Stimulated activated CD4-positive, alpha-beta T cell treated with anti-CD3 and anti-CD28 coated beads, TNF-alpha, amount 100 ng/mL, for 1 hour (primary cell): ENCODE measurements at regions not wholly inside any gene's neighbourhood (a gene's known extent, or its start where the extent isn't known, plus 50 kb on each side); places are given as distances from the start of the nearest gene placed in this dataset.

Experiments
- DNase-seq, 3 donors: peaks; one replicate each; pipeline ENCODE4 v3.0.0-alpha.2; 2020; ENCODE audit warnings: low read depth in 3 of 3, low spot score in 1 of 3

- no peak for DNase-seq
Observed at GRCh38 chr3:106256249-106256957, 387.6 kb upstream of the CBLB start.

- DNase-seq: no peak
Observed at GRCh38 chr3:106257172-106257571, 388.4 kb upstream of the CBLB start.

- DNase-seq: no peak
Observed at GRCh38 chr3:106261396-106261795, 392.6 kb upstream of the CBLB start.

GRCh38 chr3:106261915-106262683 is 393.3 kb upstream of the CBLB start:
- no peak for DNase-seq

GRCh38 chr3:106263011-106263410 is 394.2 kb upstream of the CBLB start:
- no peak for DNase-seq

GRCh38 chr3:106263546-106263945 is 394.7 kb upstream of the CBLB start:
- no peak for DNase-seq

GRCh38 chr3:106265704-106266103 is 396.9 kb upstream of the CBLB start:
- no peak for DNase-seq

GRCh38 chr3:106268696-106269095 is 399.9 kb upstream of the CBLB start:
- no peak for DNase-seq

GRCh38 chr3:106272302-106272701 is 403.5 kb upstream of the CBLB start:
- no peak for DNase-seq

- no peak for DNase-seq
Observed at GRCh38 chr3:106275592-106275991, 406.8 kb upstream of the CBLB start.

GRCh38 chr3:106276151-106276550 is 407.3 kb upstream of the CBLB start:
- no peak for DNase-seq

- no peak for DNase-seq
Observed at GRCh38 chr3:106276755-106277612, 408.2 kb upstream of the CBLB start.

GRCh38 chr3:106277731-106278130 is 408.9 kb upstream of the CBLB start:
- no peak for DNase-seq

- DNase-seq: no peak
Observed at GRCh38 chr3:106281221-106281620, 412.4 kb upstream of the CBLB start.

GRCh38 chr3:106282943-106283342 is 414.1 kb upstream of the CBLB start:
- DNase-seq: no peak

- DNase-seq: no peak
Observed at GRCh38 chr3:106288781-106289180, 420.0 kb upstream of the CBLB start.

- DNase-seq: no peak
Observed at GRCh38 chr3:106290304-106290997, 421.6 kb upstream of the CBLB start.

GRCh38 chr3:106293161-106293560 is 424.3 kb upstream of the CBLB start:
- DNase-seq: no peak

GRCh38 chr3:106294121-106294520 is 425.3 kb upstream of the CBLB start:
- no peak for DNase-seq

GRCh38 chr3:106296062-106296461 is 427.2 kb upstream of the CBLB start:
- DNase-seq: no peak
